ENCODE measurements at regions not wholly inside any gene's neighbourhood (a gene's known extent, or its start where the extent isn't known, plus 50 kb on each side); places are given as distances from the start of the nearest gene placed in this dataset.

- Mint-ChIP-seq H3K27me3 (ENCODE audit: insufficient read depth, unreplicated experiment) (no peaks in the 10 kb centered on the region), H3K4me1 (ENCODE audit: insufficient read depth, unreplicated experiment) (peaks cover 10% of the 10 kb centered on the region), H3K9me3 (ENCODE audit: unreplicated experiment) (no peaks in the 10 kb centered on the region), H3K36me3 (ENCODE audit: insufficient read depth, unreplicated experiment) (no peaks in the 10 kb centered on the region), H3K4me3 (ENCODE audit: unreplicated experiment) (no peak overlapping the region), H3K27ac (ENCODE audit: low read depth, unreplicated experiment) (no peak overlapping the region)
- intact Hi-C loops (cut with micrococcal nuclease) = no loop called here
- POLR2A ChIA-PET = no interaction called here
- CTCF ChIA-PET = no interaction called here
- no peak for TF ChIP-seq CTCF (IDR thresholded peaks at IDR 0.05; ENCODE audit: unreplicated experiment)
- BruUV-seq (replicated peaks) = no TSS peak
- no peak for DNase-seq (ENCODE audit: unreplicated experiment)
These were observed 94.3 kb downstream of the RIPK4 start for GRCh38 chr21:41672543-41672915.

DNA sequence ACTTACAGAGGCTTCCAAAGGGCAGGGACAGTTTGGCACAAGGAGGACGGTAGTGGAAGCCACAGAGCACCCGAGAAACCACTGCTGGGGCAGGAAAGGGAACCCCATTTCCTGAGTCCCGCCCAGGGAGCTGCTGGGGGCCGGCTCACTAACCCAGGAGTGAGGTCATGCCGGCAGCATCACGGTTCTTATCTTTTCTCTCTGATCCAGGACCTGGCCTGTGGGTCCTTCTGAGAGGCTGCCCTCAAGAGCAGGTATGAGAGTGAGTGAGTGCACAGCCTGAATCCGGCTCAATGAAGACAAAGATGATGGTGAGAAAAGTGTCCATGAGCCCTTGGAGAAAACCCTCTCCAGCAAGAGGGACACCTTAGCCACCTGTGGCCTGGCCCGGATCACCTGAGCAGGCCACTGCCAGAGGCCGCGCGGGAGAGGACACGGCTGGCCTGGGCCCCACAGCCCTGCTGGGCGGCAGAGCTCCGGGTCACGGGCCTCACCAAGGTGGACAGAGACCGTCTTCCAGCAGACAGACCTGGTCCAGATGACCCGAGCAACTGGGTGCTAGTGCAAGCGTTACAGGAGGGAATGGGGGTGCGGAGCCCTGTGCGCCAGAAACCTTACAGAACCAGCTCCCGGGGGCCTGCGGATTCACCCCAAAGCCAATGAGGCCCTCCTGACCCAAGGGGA lies 94.9 kb downstream of the RIPK4 start:
- Mint-ChIP-seq H3K27me3 (ENCODE audit: insufficient read depth, unreplicated experiment) (no peaks in the 10 kb centered on the region), H3K27ac (ENCODE audit: low read depth, unreplicated experiment) (no peak overlapping the region), H3K4me3 (ENCODE audit: unreplicated experiment) (no peak overlapping the region), H3K4me1 (ENCODE audit: insufficient read depth, unreplicated experiment) (peaks cover 7% of the 10 kb centered on the region), H3K9me3 (ENCODE audit: unreplicated experiment) (no peaks in the 10 kb centered on the region), H3K36me3 (ENCODE audit: insufficient read depth, unreplicated experiment) (no peaks in the 10 kb centered on the region)
- CTCF ChIA-PET = interaction anchor here (0.7 kb wide), 1 partner anchor 317 kb away, joined by 3 read pairs; no protein-coding TSS in a partner anchor
- DNase-seq (ENCODE audit: unreplicated experiment) = no peak
- POLR2A ChIA-PET = no interaction called here
- intact Hi-C loops (cut with micrococcal nuclease) = no loop called here
- no TSS peak for BruUV-seq (replicated peaks)
- TF ChIP-seq CTCF (IDR thresholded peaks at IDR 0.05; ENCODE audit: unreplicated experiment) = no peak

DNA sequence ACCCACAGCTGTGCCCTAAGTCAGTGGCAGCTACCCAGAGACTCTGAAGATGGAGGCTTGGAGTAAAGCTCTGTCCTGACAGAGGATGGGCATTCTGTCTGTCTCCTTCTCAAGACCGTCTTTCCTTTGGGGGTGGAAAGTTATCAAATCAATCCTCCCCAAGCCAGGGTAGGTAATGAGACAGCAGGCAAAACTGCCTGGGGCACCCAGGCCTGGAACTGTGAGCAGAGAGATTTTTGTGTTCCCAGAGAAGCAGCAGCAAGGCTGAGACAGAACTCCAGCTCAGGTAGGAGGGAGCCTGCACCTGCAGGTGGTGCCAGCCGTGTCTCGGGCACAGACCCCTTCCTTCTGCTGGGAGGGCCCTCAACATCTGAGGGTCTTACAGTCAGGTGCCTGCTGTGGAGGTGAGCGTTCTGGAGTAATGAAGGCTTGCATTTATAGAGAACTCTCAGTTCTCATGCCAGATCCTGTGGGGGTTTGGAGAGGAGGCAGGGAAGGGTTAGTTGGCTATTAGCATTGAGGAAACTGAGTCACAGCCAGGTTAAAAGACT lies 95.6 kb downstream of the RIPK4 start:
- no TSS peak for BruUV-seq (replicated peaks)
- H3K9me3 Mint-ChIP-seq (ENCODE audit: unreplicated experiment) = no peaks in the 10 kb centered on the region
- H3K27me3 Mint-ChIP-seq (ENCODE audit: insufficient read depth, unreplicated experiment) = no peaks in the 10 kb centered on the region
- ChIA-PET POLR2A (interaction anchor here (0.7 to 1.0 kb wide), 2 partner anchors 17 to 28 kb away, joined by 3 to 4 read pairs; no protein-coding TSS in a partner anchor), CTCF (interaction anchor here (0.7 kb wide), 1 partner anchor 317 kb away, joined by 3 read pairs; no protein-coding TSS in a partner anchor)
- H3K4me1 Mint-ChIP-seq (ENCODE audit: insufficient read depth, unreplicated experiment) = peaks cover 7% of the 10 kb centered on the region
- H3K36me3 Mint-ChIP-seq (ENCODE audit: insufficient read depth, unreplicated experiment) = no peaks in the 10 kb centered on the region
- intact Hi-C loops (cut with micrococcal nuclease) = no loop called here
- TF ChIP-seq CTCF (IDR thresholded peaks at IDR 0.05; ENCODE audit: unreplicated experiment) = no peak
- H3K27ac Mint-ChIP-seq (ENCODE audit: low read depth, unreplicated experiment) = peak overlapping the region; percentile 63
- no peak for DNase-seq (ENCODE audit: unreplicated experiment)
- H3K4me3 Mint-ChIP-seq (ENCODE audit: unreplicated experiment) = no peak overlapping the region

DNA sequence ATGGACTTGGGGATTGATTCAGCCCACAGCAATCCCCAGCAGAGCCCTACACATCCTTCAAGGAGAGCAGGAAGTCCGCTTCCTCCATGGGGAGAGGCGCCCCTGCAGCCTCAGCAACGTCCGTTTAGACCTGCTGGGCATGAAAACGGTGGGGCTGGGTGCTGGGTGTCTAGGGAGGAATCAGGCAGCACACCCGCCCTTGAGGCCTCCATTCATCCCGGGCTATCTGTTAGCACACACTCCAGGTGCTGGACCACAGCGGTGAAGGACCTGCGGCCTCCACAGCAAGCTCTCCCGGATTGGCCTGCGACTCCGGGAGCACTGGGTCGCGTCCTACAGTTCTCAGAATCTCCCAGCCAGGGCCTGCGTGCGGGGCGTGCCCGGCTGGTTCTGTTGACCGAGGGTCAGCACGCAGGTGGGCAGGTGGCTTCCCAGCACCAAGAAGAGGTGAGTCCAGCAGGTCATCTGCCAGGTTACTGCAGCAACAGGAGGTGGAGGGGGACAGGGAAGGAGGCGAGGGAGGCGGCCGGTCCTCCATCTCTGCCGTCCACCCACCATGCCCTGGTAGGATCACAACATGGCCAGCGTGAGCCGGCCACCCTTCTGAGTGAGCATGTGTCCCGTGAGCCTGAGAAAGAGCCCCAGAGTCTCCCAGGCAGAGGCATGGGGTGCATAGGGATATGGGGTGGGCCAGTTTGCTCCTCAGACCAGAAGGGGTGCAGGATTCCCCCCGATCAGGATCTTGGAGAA lies 96.6 kb downstream of the RIPK4 start:
- CTCF ChIA-PET = no interaction called here
- no peaks in the 10 kb centered on the region for H3K36me3 Mint-ChIP-seq (ENCODE audit: insufficient read depth, unreplicated experiment)
- intact Hi-C loops (cut with micrococcal nuclease) = no loop called here
- H3K9me3 Mint-ChIP-seq (ENCODE audit: unreplicated experiment) = no peaks in the 10 kb centered on the region
- POLR2A ChIA-PET = interaction anchor here (1.0 kb wide), 1 partner anchor 16 kb away, joined by 4 read pairs; no protein-coding TSS in a partner anchor
- H3K4me1 Mint-ChIP-seq (ENCODE audit: insufficient read depth, unreplicated experiment) = peaks cover 7% of the 10 kb centered on the region
- no peak overlapping the region for H3K27ac Mint-ChIP-seq (ENCODE audit: low read depth, unreplicated experiment)
- H3K4me3 Mint-ChIP-seq (ENCODE audit: unreplicated experiment) = no peak overlapping the region
- H3K27me3 Mint-ChIP-seq (ENCODE audit: insufficient read depth, unreplicated experiment) = no peaks in the 10 kb centered on the region
- no TSS peak for BruUV-seq (replicated peaks)
- TF ChIP-seq CTCF (IDR thresholded peaks at IDR 0.05; ENCODE audit: unreplicated experiment) = no peak
- DNase-seq (ENCODE audit: unreplicated experiment) = no peak
